ENCODE measurements at regions not wholly inside any gene's neighbourhood (a gene's known extent, or its start where the extent isn't known, plus 50 kb on each side); places are given as distances from the start of the nearest gene placed in this dataset.

GRCh38 chr13:48158290-48158689 is 63.4 kb upstream of the MED4 start:
- TF ChIP-seq POLR2A (IDR thresholded peaks at IDR 0.05; ENCODE audit: low read length) (no peak), GATA1 (IDR thresholded peaks at IDR 0.05; ENCODE audit: low read depth, low read length) (no peak)
- no peak for DNase-seq

GRCh38 chr13:48156466-48156865 is 61.6 kb upstream of the MED4 start:
- TF ChIP-seq GATA1 (IDR thresholded peaks at IDR 0.05; ENCODE audit: low read depth, low read length) (no peak), POLR2A (IDR thresholded peaks at IDR 0.05; ENCODE audit: low read length) (no peak)
- peak in 1 of 2 experiments; percentile 12 for DNase-seq

- TF ChIP-seq POLR2A (IDR thresholded peaks at IDR 0.05; ENCODE audit: low read length): no peak
- no peak for TF ChIP-seq GATA1 (IDR thresholded peaks at IDR 0.05; ENCODE audit: low read depth, low read length)
- DNase-seq: peak in 1 of 2 experiments; percentile 8
Observed at GRCh38 chr13:48155848-48156247, 60.9 kb upstream of the MED4 start.

GRCh38 chr13:48154671-48155070 is 59.8 kb upstream of the MED4 start:
- no peak for TF ChIP-seq POLR2A (IDR thresholded peaks at IDR 0.05; ENCODE audit: low read length)
- no peak for TF ChIP-seq GATA1 (IDR thresholded peaks at IDR 0.05; ENCODE audit: low read depth, low read length)

GRCh38 chr13:48153186-48153585 is 58.3 kb upstream of the MED4 start:
- DNase-seq: no peak
- TF ChIP-seq GATA1 (IDR thresholded peaks at IDR 0.05; ENCODE audit: low read depth, low read length) (no peak), POLR2A (IDR thresholded peaks at IDR 0.05; ENCODE audit: low read length) (no peak)

More at GRCh38 chr13:48154671-48155070, 59.8 kb upstream of the MED4 start:
- DNase-seq: no peak

- DNase-seq: no peak
- TF ChIP-seq POLR2A (IDR thresholded peaks at IDR 0.05; ENCODE audit: low read length) (no peak), GATA1 (IDR thresholded peaks at IDR 0.05; ENCODE audit: low read depth, low read length) (no peak)
Observed at GRCh38 chr13:48151363-48152161, 56.7 kb upstream of the MED4 start.

GRCh38 chr13:48148454-48148853 is 53.5 kb upstream of the MED4 start:
- TF ChIP-seq GATA1 (IDR thresholded peaks at IDR 0.05; ENCODE audit: low read depth, low read length) (no peak), POLR2A (IDR thresholded peaks at IDR 0.05; ENCODE audit: low read length) (no peak)
- DNase-seq: no peak

- TF ChIP-seq POLR2A (IDR thresholded peaks at IDR 0.05; ENCODE audit: low read length) (no peak), GATA1 (IDR thresholded peaks at IDR 0.05; ENCODE audit: low read depth, low read length) (no peak)
- no peak for DNase-seq
Observed at GRCh38 chr13:48146636-48147035, 51.7 kb upstream of the MED4 start.

- no peak for DNase-seq
- no peak for TF ChIP-seq GATA1 (IDR thresholded peaks at IDR 0.05; ENCODE audit: low read depth, low read length)
- no peak for TF ChIP-seq POLR2A (IDR thresholded peaks at IDR 0.05; ENCODE audit: low read length)
Observed at GRCh38 chr13:48146122-48146521, 51.2 kb upstream of the MED4 start.

Measured in erythroblast (primary cell).